CD8-positive, alpha-beta memory T cell (primary cell): ENCODE measurements at regions not wholly inside any gene's neighbourhood (a gene's known extent, or its start where the extent isn't known, plus 50 kb on each side); places are given as distances from the start of the nearest gene placed in this dataset.

ENCODE experiments used
- CTCF ChIA-PET: fragments of 350-600 bp; sonication (Branson Sonifier 250); formaldehyde crosslinking; loops from one replicate; lab custom pipeline; 2021; ENCODE audit warnings: antibody characterized with exemption; lab: Charles Lee
- POLR2A ChIA-PET: fragments of 350-600 bp; sonication (Branson Sonifier 250); formaldehyde crosslinking; loops from one replicate; lab custom pipeline; 2021; ENCODE audit warnings: antibody characterized with exemption; lab: Charles Lee
- DNase-seq, 5 donors: peaks; one replicate each; pipeline versions ENCODE4 v3.0.0 to v3.0.0-alpha.2; 2020 to 2022; ENCODE audit warnings: mixed read lengths in 1 of 5
- H3K27ac ChIP-seq: one replicate; pipeline ENCODE4 v1.7.0; 2013; ENCODE audit warnings: low read depth, mild to moderate bottlenecking, low read length, moderate library complexity
- H3K27me3 ChIP-seq: 2 replicates; pipeline ENCODE4 v1.7.0; 2013; ENCODE audit warnings: low read length, mild to moderate bottlenecking; ENCODE audit not compliant: insufficient read depth, poor library complexity, severe bottlenecking
- H3K36me3 ChIP-seq: 2 replicates; pipeline ENCODE4 v1.7.0; 2013; ENCODE audit warnings: mild to moderate bottlenecking, low read length, moderate library complexity; ENCODE audit not compliant: insufficient read depth
- H3K4me1 ChIP-seq: 2 replicates; pipeline ENCODE4 v1.7.0; 2013; ENCODE audit warnings: mild to moderate bottlenecking, low read length, moderate library complexity; ENCODE audit not compliant: insufficient read depth
- H3K4me3 ChIP-seq: 2 replicates; pipeline ENCODE4 v1.7.0; 2013; ENCODE audit warnings: mild to moderate bottlenecking, low read length
- H3K9me3 ChIP-seq: 2 replicates; pipeline ENCODE4 v1.7.0; 2013; ENCODE audit warnings: mild to moderate bottlenecking, low read length
- H3K27ac Mint-ChIP-seq, 8 donors: one replicate each; pipeline ENCODE4 v1.8.0; 2020 to 2021; ENCODE audit warnings: mixed read lengths in 8 of 8, mild to moderate bottlenecking in 6 of 8, inconsistent platforms in 3 of 8, moderate library complexity in 3 of 8
- H3K27me3 Mint-ChIP-seq, 2 donors: one replicate each; pipeline ENCODE4 v1.8.0; 2020 to 2021; ENCODE audit warnings: mixed read lengths in 2 of 2, mild to moderate bottlenecking in 1 of 2, moderate library complexity in 1 of 2
- H3K36me3 Mint-ChIP-seq, 3 donors: one replicate each; pipeline ENCODE4 v1.8.0; 2020 to 2021; ENCODE audit warnings: mixed read lengths in 3 of 3, inconsistent platforms in 1 of 3, mild to moderate bottlenecking in 1 of 3
- H3K4me1 Mint-ChIP-seq, 3 donors: one replicate each; pipeline ENCODE4 v1.8.0; 2020 to 2021; ENCODE audit warnings: mixed read lengths in 3 of 3, inconsistent platforms in 1 of 3, mild to moderate bottlenecking in 1 of 3
- H3K4me3 Mint-ChIP-seq, 7 donors: one replicate each; pipeline ENCODE4 v1.8.0; 2020 to 2021; ENCODE audit warnings: mixed read lengths in 7 of 7, mild to moderate bottlenecking in 6 of 7, moderate library complexity in 4 of 7, inconsistent platforms in 2 of 7
- H3K9me3 Mint-ChIP-seq, 5 donors: one replicate each; pipeline ENCODE4 v1.8.0; 2020 to 2022; ENCODE audit warnings: mixed read lengths in 5 of 5, mild to moderate bottlenecking in 3 of 5, moderate library complexity in 2 of 5, inconsistent platforms in 1 of 5

- Mint-ChIP-seq H3K4me3 (no peak overlapping the region), H3K27ac (no peak overlapping the region), H3K36me3 (no peaks in the 10 kb centered on the region), H3K4me1 (no peaks in the 10 kb centered on the region), H3K27me3 (no peaks in the 10 kb centered on the region), H3K9me3 (peaks cover 0 to 7% (median 3%) of the 10 kb centered on the region in 5 donors)
- H3K9me3 ChIP-seq: no peaks in the 10 kb centered on the region
- ChIA-PET POLR2A (no interaction called here), CTCF (no interaction called here)
- no peak overlapping the region for H3K27ac ChIP-seq
- no peak for DNase-seq
- H3K36me3 ChIP-seq: no peaks in the 10 kb centered on the region
- H3K27me3 ChIP-seq: no peaks in the 10 kb centered on the region
- no peaks in the 10 kb centered on the region for H3K4me1 ChIP-seq
- H3K4me3 ChIP-seq: no peak overlapping the region
These were observed 326.3 kb downstream of the AASDHPPT start for GRCh38 chr11:106403751-106404150.

- H3K9me3 ChIP-seq: no peaks in the 10 kb centered on the region
- H3K36me3 Mint-ChIP-seq: no peaks in the 10 kb centered on the region
These were observed 331.8 kb downstream of the AASDHPPT start for GRCh38 chr11:106409222-106409621.

GRCh38 chr11:106409671-106410070 is 332.2 kb downstream of the AASDHPPT start:
- Histone ChIP-seq H3K36me3 (no peaks in the 10 kb centered on the region), H3K27ac (no peak overlapping the region), H3K4me3 (no peak overlapping the region), H3K4me1 (no peaks in the 10 kb centered on the region), H3K27me3 (no peaks in the 10 kb centered on the region), H3K9me3 (no peaks in the 10 kb centered on the region)
- Mint-ChIP-seq H3K4me1 (no peaks in the 10 kb centered on the region), H3K27ac (no peak overlapping the region), H3K27me3 (no peaks in the 10 kb centered on the region), H3K4me3 (no peak overlapping the region), H3K36me3 (no peaks in the 10 kb centered on the region), H3K9me3 (peaks cover 0 to 2% (median 0%) of the 10 kb centered on the region in 5 donors)
- no peak for DNase-seq
- ChIA-PET CTCF (no interaction called here), POLR2A (no interaction called here)

More at GRCh38 chr11:106409222-106409621, 331.8 kb downstream of the AASDHPPT start:
- Histone ChIP-seq H3K4me3 (no peak overlapping the region), H3K36me3 (no peaks in the 10 kb centered on the region), H3K27ac (no peak overlapping the region), H3K4me1 (no peaks in the 10 kb centered on the region), H3K27me3 (no peaks in the 10 kb centered on the region)
- POLR2A ChIA-PET: no interaction called here
- DNase-seq: no peak
- Mint-ChIP-seq H3K4me3 (no peak overlapping the region), H3K27ac (no peak overlapping the region), H3K4me1 (no peaks in the 10 kb centered on the region), H3K9me3 (peaks cover 0 to 2% (median 1%) of the 10 kb centered on the region in 5 donors), H3K27me3 (no peaks in the 10 kb centered on the region)
- CTCF ChIA-PET: no interaction called here

- H3K27ac Mint-ChIP-seq: no peak overlapping the region
- Histone ChIP-seq H3K4me3 (no peak overlapping the region), H3K27me3 (no peaks in the 10 kb centered on the region), H3K27ac (no peak overlapping the region), H3K9me3 (no peaks in the 10 kb centered on the region), H3K4me1 (no peaks in the 10 kb centered on the region), H3K36me3 (no peaks in the 10 kb centered on the region)
- no peaks in the 10 kb centered on the region for H3K4me1 Mint-ChIP-seq
- CTCF ChIA-PET: no interaction called here
- H3K4me3 Mint-ChIP-seq: no peak overlapping the region
- H3K27me3 Mint-ChIP-seq: no peaks in the 10 kb centered on the region
- H3K9me3 Mint-ChIP-seq: peaks cover 0 to 2% (median 0%) of the 10 kb centered on the region in 5 donors
- H3K36me3 Mint-ChIP-seq: no peaks in the 10 kb centered on the region
- no peak for DNase-seq
- POLR2A ChIA-PET: no interaction called here
These were observed 333.4 kb downstream of the AASDHPPT start for GRCh38 chr11:106410902-106411301.

- Mint-ChIP-seq H3K9me3 (peaks cover 0 to 2% (median 0%) of the 10 kb centered on the region in 5 donors), H3K4me3 (no peak overlapping the region), H3K27ac (no peak overlapping the region), H3K27me3 (no peaks in the 10 kb centered on the region), H3K4me1 (no peaks in the 10 kb centered on the region), H3K36me3 (no peaks in the 10 kb centered on the region)
- Histone ChIP-seq H3K4me1 (no peaks in the 10 kb centered on the region), H3K9me3 (no peaks in the 10 kb centered on the region), H3K27ac (no peak overlapping the region), H3K4me3 (no peak overlapping the region), H3K36me3 (no peaks in the 10 kb centered on the region), H3K27me3 (no peaks in the 10 kb centered on the region)
- DNase-seq: no peak
- ChIA-PET CTCF (no interaction called here), POLR2A (no interaction called here)
These were observed 335.8 kb downstream of the AASDHPPT start for GRCh38 chr11:106413222-106413621.

GRCh38 chr11:106415510-106415909 is 338.0 kb downstream of the AASDHPPT start:
- ChIA-PET CTCF (no interaction called here), POLR2A (no interaction called here)
- H3K27me3 Mint-ChIP-seq: no peaks in the 10 kb centered on the region
- H3K4me1 Mint-ChIP-seq: no peaks in the 10 kb centered on the region
- H3K27ac Mint-ChIP-seq: no peak overlapping the region
- H3K9me3 ChIP-seq: no peaks in the 10 kb centered on the region
- DNase-seq: no peak
- H3K4me1 ChIP-seq: no peaks in the 10 kb centered on the region
- no peak overlapping the region for H3K4me3 ChIP-seq
- H3K9me3 Mint-ChIP-seq: peaks cover 0 to 2% (median 0%) of the 10 kb centered on the region in 5 donors
- no peaks in the 10 kb centered on the region for H3K36me3 Mint-ChIP-seq
- H3K4me3 Mint-ChIP-seq: no peak overlapping the region
- no peaks in the 10 kb centered on the region for H3K36me3 ChIP-seq
- H3K27me3 ChIP-seq: no peaks in the 10 kb centered on the region
- no peak overlapping the region for H3K27ac ChIP-seq

- Histone ChIP-seq H3K4me3 (no peak overlapping the region), H3K27me3 (no peaks in the 10 kb centered on the region), H3K9me3 (no peaks in the 10 kb centered on the region), H3K27ac (no peak overlapping the region), H3K4me1 (no peaks in the 10 kb centered on the region), H3K36me3 (no peaks in the 10 kb centered on the region)
- DNase-seq: no peak
- ChIA-PET CTCF (no interaction called here), POLR2A (no interaction called here)
- no peaks in the 10 kb centered on the region for H3K27me3 Mint-ChIP-seq
- no peaks in the 10 kb centered on the region for H3K36me3 Mint-ChIP-seq
- no peak overlapping the region for H3K27ac Mint-ChIP-seq
- no peaks in the 10 kb centered on the region for H3K9me3 Mint-ChIP-seq
- H3K4me1 Mint-ChIP-seq: no peaks in the 10 kb centered on the region
- no peak overlapping the region for H3K4me3 Mint-ChIP-seq
These were observed 341.3 kb downstream of the AASDHPPT start for GRCh38 chr11:106418791-106419190.

GRCh38 chr11:106420048-106420665 is 342.7 kb downstream of the AASDHPPT start:
- Mint-ChIP-seq H3K9me3 (peaks cover 0 to 9% (median 0%) of the 10 kb centered on the region in 5 donors), H3K27ac (no peak overlapping the region), H3K36me3 (no peaks in the 10 kb centered on the region), H3K4me3 (no peak overlapping the region), H3K27me3 (no peaks in the 10 kb centered on the region), H3K4me1 (no peaks in the 10 kb centered on the region)
- ChIA-PET CTCF (no interaction called here), POLR2A (no interaction called here)
- Histone ChIP-seq H3K27me3 (no peaks in the 10 kb centered on the region), H3K4me1 (no peaks in the 10 kb centered on the region), H3K4me3 (no peak overlapping the region), H3K36me3 (no peaks in the 10 kb centered on the region), H3K27ac (no peak overlapping the region), H3K9me3 (no peaks in the 10 kb centered on the region)
- no peak for DNase-seq
